GM12875 (cell line): ENCODE measurements at regions not wholly inside any gene's neighbourhood (a gene's known extent, or its start where the extent isn't known, plus 50 kb on each side); places are given as distances from the start of the nearest gene placed in this dataset.

Experiments
- H3K4me3 ChIP-seq: one replicate; pipeline ENCODE4 v1.5.1; 2011; ENCODE audit warnings: low read depth, low read length, control low read depth
- TF ChIP-seq, protein P1 (sequence below): IDR thresholded peaks from 2 replicates; pipeline ENCODE4 v1.5.1; 2011; ENCODE audit warnings: low read depth, mild to moderate bottlenecking, control low read depth, inconsistent platforms, low read length, moderate library complexity, borderline replicate concordance; ENCODE audit not compliant: insufficient read depth

DNA sequence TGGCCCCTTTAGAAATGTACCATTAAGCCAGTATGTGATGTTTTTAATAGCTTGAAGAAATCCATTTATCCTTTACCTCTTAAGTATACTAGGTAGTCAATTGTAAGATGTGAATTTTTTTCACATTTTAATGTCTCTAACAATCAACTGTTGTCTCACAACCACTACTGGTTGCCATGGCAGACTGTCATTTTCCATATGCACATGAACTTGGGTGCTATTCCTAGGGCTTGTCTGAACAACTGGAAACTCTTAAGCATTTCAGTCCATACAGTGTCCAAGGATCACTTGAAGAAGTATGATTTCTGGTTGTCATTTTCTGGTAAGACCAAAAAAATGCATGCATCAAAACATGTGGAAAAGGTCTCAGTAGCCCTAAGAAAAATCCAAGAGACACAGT lies 315.1 kb downstream of the HHIPL2 start:
- TF ChIP-seq, protein P1, sequence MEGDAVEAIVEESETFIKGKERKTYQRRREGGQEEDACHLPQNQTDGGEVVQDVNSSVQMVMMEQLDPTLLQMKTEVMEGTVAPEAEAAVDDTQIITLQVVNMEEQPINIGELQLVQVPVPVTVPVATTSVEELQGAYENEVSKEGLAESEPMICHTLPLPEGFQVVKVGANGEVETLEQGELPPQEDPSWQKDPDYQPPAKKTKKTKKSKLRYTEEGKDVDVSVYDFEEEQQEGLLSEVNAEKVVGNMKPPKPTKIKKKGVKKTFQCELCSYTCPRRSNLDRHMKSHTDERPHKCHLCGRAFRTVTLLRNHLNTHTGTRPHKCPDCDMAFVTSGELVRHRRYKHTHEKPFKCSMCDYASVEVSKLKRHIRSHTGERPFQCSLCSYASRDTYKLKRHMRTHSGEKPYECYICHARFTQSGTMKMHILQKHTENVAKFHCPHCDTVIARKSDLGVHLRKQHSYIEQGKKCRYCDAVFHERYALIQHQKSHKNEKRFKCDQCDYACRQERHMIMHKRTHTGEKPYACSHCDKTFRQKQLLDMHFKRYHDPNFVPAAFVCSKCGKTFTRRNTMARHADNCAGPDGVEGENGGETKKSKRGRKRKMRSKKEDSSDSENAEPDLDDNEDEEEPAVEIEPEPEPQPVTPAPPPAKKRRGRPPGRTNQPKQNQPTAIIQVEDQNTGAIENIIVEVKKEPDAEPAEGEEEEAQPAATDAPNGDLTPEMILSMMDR, result no peak
- H3K4me3 ChIP-seq, result no peak overlapping the region

DNA sequence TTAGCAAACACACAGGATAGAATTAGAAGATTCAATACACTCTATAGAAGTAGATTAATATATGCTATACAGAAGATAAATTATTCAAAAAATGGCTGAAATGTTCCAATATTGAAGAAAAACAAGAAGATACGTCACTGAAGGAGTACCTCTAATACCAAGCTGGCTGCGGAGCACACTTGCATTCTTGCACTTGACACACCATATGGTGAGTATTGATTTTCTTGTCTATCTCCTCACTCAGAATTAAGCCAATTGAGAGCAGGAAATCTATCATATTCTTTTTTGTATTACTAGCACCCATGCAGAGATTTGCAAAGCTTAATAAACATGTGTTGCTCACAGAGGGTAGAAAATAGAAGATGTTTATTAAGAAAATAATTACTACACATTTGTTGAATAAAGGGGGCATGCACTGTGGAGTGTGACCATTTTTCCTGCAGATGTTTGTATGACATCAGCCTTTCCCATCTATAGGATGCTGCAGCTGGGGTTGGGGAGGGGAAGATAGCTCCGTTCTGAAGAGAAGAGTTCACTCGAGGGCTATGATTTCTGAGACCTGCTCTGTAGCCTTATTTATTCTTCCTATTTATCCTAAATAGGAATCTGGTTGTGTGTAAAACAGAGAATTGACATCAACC lies 318.1 kb downstream of the HHIPL2 start:
- TF ChIP-seq, protein P1, result no peak
- no peak overlapping the region for H3K4me3 ChIP-seq

DNA sequence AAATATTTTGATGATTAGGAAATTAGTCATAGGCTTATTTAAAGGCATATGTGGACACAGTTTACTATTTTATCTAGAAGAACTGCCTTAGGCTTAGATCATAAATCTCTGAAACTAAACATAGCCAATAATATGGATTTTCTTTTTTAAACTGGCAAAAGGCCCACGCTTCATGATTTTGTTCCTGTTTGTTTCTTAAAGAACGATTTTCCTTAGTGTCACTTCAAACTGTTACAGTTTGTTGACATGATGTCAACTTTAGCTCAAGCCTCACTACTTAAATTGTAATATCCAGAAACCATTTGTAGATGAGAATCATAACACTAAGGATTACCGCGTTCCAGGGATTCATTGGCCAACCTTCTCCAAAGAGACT lies 322.6 kb downstream of the HHIPL2 start:
- TF ChIP-seq, protein P1, result no peak
- no peak overlapping the region for H3K4me3 ChIP-seq

DNA sequence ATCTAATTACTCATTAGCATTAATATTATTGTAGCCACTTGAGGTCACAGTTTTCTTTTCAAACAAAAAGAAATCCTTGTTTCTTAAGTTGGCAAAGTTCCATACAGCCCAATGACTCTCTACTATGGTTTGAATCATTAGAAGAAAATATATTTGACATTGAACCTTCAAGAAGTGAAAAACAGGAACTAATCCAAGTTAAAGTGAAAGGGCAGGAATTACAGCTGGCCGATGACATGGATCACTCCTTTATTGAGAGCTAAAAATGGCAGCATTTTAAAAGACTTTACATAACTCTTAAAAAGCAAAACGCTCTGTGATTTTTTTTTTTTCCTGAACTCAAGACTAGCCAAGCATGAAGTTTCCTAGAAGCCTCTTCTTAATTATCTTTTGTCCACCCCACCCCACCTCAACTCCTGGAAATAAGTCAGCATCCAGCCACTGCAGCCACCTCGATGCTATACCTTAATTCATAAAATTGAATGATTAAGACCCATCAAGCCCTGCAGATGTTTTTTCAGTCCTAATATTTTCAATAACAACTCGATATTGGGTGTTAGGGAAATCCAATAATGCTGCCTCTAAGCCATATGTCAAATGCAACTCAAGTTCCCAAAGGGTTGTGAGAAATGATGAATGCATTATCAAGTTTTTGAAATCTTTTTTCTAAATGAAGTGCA lies 323.1 kb downstream of the HHIPL2 start:
- TF ChIP-seq, protein P1, result no peak
- no peak overlapping the region for H3K4me3 ChIP-seq

DNA sequence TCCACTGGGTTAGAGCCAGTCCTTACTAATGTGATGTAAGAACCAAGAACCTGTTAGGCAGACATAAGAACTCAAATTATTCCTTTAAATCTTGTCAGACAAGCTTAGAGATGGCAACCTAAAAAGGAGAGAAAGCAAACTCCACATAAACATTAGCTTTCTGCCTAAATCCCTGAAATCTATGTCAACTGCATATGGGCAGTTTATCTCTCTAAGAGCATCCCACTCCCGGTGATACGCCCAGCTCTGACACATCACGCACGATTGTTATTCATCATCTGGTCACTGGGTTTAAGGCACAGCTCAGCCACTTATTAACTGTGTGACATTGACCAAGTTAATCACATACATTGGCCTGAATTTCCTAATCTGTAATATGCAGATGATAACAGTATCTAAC lies 323.7 kb downstream of the HHIPL2 start:
- TF ChIP-seq, protein P1, result no peak
- no peak overlapping the region for H3K4me3 ChIP-seq

- TF ChIP-seq, protein P1, result no peak
- H3K4me3 ChIP-seq, result no peak overlapping the region
Observed at GRCh38 chr1:222223010-222223409, 324.9 kb downstream of the HHIPL2 start.

- no peak overlapping the region for H3K4me3 ChIP-seq
- TF ChIP-seq, protein P1, result no peak
Observed at GRCh38 chr1:222216255-222216754, 331.6 kb downstream of the HHIPL2 start.
